Central memory CD8-positive, alpha-beta T cell (primary cell): ENCODE measurements at regions not wholly inside any gene's neighbourhood (a gene's known extent, or its start where the extent isn't known, plus 50 kb on each side); places are given as distances from the start of the nearest gene placed in this dataset.

Experiments
- ATAC-seq: fragments of 150-1000 bp; cut with Tn5 transposase; replicated peaks from 2 replicates; pipeline ENCODE4 v1.10.0; 2022; ENCODE audit warnings: mild to moderate bottlenecking, moderate FRiP score, moderate number of reproducible peaks; ENCODE audit not compliant: poor library complexity, severe bottlenecking; ENCODE audit errors: extremely low read depth
- DNase-seq, 2 donors: peaks; one replicate each; pipeline ENCODE4 v3.0.0; 2021; ENCODE audit warnings: low spot score in 2 of 2
- H3K27ac Mint-ChIP-seq: one replicate; pipeline ENCODE4 v1.8.0; 2022; ENCODE audit warnings: low read depth, mild to moderate bottlenecking, moderate library complexity, mixed read lengths
- H3K27me3 Mint-ChIP-seq: one replicate; pipeline ENCODE4 v1.8.0; 2022; ENCODE audit warnings: mixed read lengths
- H3K36me3 Mint-ChIP-seq: one replicate; pipeline ENCODE4 v1.8.0; 2022; ENCODE audit warnings: mild to moderate bottlenecking, moderate library complexity, mixed read lengths; ENCODE audit not compliant: insufficient read depth
- H3K4me1 Mint-ChIP-seq: one replicate; pipeline ENCODE4 v1.8.0; 2022; ENCODE audit warnings: mixed read lengths
- H3K4me3 Mint-ChIP-seq: one replicate; pipeline ENCODE4 v1.8.0; 2022; ENCODE audit warnings: mild to moderate bottlenecking, moderate library complexity, mixed read lengths
- H3K9me3 Mint-ChIP-seq: one replicate; pipeline ENCODE4 v1.8.0; 2022; ENCODE audit warnings: mixed read lengths

- no peaks in the 10 kb centered on the region for H3K27me3 Mint-ChIP-seq
- H3K4me3 Mint-ChIP-seq, result no peak overlapping the region
- no peak overlapping the region for H3K27ac Mint-ChIP-seq
- no peaks in the 10 kb centered on the region for H3K4me1 Mint-ChIP-seq
- peaks cover 5% of the 10 kb centered on the region for H3K9me3 Mint-ChIP-seq
- no peaks in the 10 kb centered on the region for H3K36me3 Mint-ChIP-seq
- ATAC-seq, result no peak
- DNase-seq, result no peak
Measured at GRCh38 chr4:16450724-16451123, 224.5 kb upstream of the TAPT1 start.

DNA sequence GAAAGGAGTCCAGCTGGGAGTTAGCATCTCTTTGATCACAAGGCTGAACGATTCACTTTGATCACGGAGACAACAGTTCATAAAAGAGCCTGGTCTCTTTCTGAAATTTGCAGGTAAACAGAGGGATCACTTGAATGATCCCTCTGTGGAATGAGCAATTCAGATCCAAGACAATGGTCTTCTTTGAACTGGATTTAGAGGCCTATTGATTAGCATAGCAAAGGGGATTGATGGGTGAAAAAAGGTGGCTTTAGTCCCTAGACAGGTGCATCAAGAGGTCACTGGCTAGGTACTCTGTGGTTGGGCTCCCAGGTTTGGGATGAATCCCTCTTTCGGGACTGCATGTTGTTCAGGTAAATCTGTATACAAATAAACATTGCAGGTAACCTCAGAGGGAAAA is 223.8 kb upstream of the TAPT1 start:
- no peaks in the 10 kb centered on the region for H3K4me1 Mint-ChIP-seq
- no peak for DNase-seq
- no peaks in the 10 kb centered on the region for H3K36me3 Mint-ChIP-seq
- ATAC-seq, result no peak
- peaks cover 5% of the 10 kb centered on the region for H3K9me3 Mint-ChIP-seq
- H3K27me3 Mint-ChIP-seq, result no peaks in the 10 kb centered on the region
- H3K4me3 Mint-ChIP-seq, result no peak overlapping the region
- H3K27ac Mint-ChIP-seq, result no peak overlapping the region

DNA sequence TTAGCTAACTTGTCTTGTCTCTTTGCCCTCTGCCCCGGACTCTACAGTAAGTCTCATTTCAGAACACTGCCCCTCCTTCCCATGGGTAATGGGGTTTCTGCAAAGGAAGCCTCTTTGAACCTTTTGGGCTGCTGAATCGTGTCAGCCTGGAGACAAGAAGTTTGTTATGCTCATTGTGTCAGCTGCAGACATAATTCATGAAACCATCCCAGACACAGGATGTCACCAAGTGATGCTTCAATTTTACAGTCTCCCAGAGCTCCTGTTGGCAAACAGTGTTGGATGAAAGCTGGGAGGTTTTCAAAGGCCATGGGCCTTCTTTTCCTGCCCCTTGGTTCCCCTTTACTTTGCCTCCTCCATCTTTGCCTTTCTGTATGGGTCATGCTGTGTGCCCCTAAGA is 223.1 kb upstream of the TAPT1 start:
- Mint-ChIP-seq H3K27ac (no peak overlapping the region), H3K36me3 (no peaks in the 10 kb centered on the region), H3K27me3 (no peaks in the 10 kb centered on the region), H3K4me1 (no peaks in the 10 kb centered on the region), H3K4me3 (no peak overlapping the region), H3K9me3 (peaks cover 5% of the 10 kb centered on the region)
- ATAC-seq (no peak), DNase-seq (no peak)

DNA sequence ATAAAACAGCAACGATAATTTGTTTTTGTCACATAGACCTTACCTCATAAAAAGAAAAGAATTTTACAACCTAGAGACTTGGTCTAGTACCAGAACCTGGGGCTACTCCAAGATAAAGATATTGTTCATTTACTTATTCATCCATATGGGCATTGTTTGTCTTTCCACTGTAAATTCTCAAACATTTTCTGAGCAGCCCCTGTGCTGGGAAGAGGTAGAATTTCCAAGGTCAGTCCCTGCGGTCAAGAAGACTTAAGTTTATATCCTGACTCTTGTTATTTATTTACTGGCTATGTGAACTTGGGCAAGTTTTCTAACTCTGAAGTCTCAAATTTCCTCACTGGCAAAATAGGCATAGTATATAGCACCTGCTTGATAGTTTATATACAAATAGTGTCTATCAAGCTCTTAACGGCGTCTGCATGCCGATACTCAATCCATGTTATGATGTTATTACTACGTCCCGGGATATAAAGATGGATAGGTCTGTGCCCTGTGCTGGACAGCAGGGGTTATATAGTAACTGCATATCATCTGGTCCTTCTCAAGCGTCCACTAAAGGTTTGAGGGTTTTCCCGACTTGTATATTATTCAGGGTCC is 222.1 kb upstream of the TAPT1 start:
- DNase-seq (no peak), ATAC-seq (no peak)
- Mint-ChIP-seq H3K4me1 (no peaks in the 10 kb centered on the region), H3K27me3 (no peaks in the 10 kb centered on the region), H3K36me3 (no peaks in the 10 kb centered on the region), H3K4me3 (no peak overlapping the region), H3K27ac (no peak overlapping the region), H3K9me3 (peaks cover 5% of the 10 kb centered on the region)

DNA sequence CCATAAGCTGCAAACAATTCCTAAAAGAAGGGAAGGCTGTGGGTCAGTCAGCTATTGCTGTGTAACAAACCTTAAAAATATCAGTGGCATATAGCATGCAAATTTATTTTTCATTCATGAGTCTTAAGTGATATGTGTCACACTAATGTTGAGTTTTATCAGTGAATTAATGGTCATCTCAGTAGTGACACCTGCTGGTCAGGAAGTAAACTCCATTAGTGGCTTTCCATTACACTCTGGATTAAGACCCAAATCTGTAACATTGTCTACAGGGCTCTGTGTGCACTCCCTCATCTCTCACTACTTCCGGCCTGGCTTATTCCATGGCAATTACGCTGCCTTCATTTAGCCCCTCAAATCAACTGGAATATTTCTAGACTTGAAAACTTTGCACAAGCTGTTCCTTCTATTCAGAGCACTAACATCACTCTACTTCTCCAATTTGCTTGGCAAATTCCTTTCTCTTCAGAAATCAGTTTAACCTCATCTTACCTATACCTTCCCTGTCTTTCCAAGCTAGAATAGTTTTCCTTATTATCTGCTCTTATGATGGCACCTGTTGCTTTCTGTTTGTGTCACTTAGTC is 217.3 kb upstream of the TAPT1 start:
- Mint-ChIP-seq H3K4me1 (no peaks in the 10 kb centered on the region), H3K36me3 (no peaks in the 10 kb centered on the region), H3K9me3 (peaks cover under 1% of the 10 kb centered on the region), H3K27me3 (no peaks in the 10 kb centered on the region), H3K27ac (no peak overlapping the region), H3K4me3 (no peak overlapping the region)
- ATAC-seq (no peak), DNase-seq (no peak)

DNA sequence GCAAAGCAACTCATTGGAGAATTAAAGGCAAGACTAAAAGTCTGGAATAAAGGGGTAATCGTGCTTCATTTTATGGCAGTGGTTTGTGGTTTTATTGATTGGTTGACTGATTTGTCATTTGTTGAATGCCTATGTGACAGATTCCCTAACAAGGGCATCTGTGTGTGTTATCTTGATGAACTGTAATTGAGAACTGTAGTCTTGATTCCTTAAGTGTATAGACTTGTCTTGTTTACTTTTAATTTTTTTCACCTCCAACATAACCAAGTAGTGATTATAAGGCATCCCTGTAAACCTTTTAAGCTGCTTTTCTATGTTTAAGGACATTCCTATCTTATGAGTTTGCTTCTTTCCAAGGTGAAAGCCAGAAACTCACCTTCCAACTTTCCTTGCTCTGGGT is 216.0 kb upstream of the TAPT1 start:
- ATAC-seq, result no peak
- Mint-ChIP-seq H3K27me3 (no peaks in the 10 kb centered on the region), H3K27ac (no peak overlapping the region), H3K36me3 (no peaks in the 10 kb centered on the region), H3K4me1 (no peaks in the 10 kb centered on the region), H3K4me3 (no peak overlapping the region), H3K9me3 (peaks cover 9% of the 10 kb centered on the region)
- no peak for DNase-seq

DNA sequence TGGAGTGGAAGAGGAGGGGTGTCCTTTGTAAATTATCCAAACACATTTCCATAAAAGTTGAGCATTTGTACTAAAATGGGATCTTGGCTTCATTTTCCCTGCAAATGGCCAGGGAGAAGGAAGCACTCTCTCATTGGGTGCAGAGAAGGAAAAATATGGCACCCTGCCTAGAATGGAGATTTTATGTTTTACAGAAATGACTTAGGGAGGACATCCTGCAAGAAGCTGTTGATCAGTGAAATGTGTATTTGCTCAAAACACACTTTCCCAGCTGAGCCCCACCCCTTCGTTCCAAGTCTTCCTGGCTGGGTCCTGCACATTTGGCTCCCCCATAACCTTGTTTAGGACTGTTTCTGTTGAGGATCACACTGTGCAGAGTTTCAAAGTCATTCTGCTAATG is 213.5 kb upstream of the TAPT1 start:
- no peak for ATAC-seq
- peaks cover 9% of the 10 kb centered on the region for H3K9me3 Mint-ChIP-seq
- H3K36me3 Mint-ChIP-seq, result no peaks in the 10 kb centered on the region
- H3K27ac Mint-ChIP-seq, result no peak overlapping the region
- H3K4me3 Mint-ChIP-seq, result no peak overlapping the region
- no peaks in the 10 kb centered on the region for H3K27me3 Mint-ChIP-seq
- no peak for DNase-seq
- H3K4me1 Mint-ChIP-seq, result no peaks in the 10 kb centered on the region

- Mint-ChIP-seq H3K4me1 (no peaks in the 10 kb centered on the region), H3K9me3 (peaks cover 9% of the 10 kb centered on the region), H3K36me3 (no peaks in the 10 kb centered on the region)
Measured at GRCh38 chr4:16438986-16439385, 212.7 kb upstream of the TAPT1 start.

DNA sequence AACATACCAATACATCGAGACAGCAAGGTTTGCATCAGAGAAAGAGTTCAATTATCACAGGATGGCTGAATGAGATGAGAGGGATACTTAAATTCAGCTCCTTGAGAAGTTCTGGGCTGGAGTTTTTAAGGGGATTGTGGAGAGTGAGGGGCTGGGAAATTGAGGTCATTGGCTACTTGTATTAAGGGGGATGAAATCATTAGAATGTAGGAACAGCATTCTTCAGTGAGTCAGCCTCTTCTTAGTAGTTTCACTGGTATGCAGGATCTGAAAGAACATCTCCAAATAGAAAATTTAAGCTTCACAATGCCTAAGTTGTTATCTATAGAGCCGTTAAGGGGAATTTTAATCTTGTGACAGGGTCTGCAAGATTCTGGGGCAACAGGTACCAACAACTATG is 211.6 kb upstream of the TAPT1 start:
- Mint-ChIP-seq H3K9me3 (peaks cover 9% of the 10 kb centered on the region), H3K4me1 (no peaks in the 10 kb centered on the region), H3K4me3 (no peak overlapping the region), H3K27me3 (no peaks in the 10 kb centered on the region), H3K27ac (no peak overlapping the region), H3K36me3 (no peaks in the 10 kb centered on the region)
- ATAC-seq (no peak), DNase-seq (no peak)

More at GRCh38 chr4:16438986-16439385, 212.7 kb upstream of the TAPT1 start:
- ATAC-seq, result no peak
- no peak overlapping the region for H3K27ac Mint-ChIP-seq
- no peak overlapping the region for H3K4me3 Mint-ChIP-seq
- no peaks in the 10 kb centered on the region for H3K27me3 Mint-ChIP-seq
- DNase-seq, result no peak

DNA sequence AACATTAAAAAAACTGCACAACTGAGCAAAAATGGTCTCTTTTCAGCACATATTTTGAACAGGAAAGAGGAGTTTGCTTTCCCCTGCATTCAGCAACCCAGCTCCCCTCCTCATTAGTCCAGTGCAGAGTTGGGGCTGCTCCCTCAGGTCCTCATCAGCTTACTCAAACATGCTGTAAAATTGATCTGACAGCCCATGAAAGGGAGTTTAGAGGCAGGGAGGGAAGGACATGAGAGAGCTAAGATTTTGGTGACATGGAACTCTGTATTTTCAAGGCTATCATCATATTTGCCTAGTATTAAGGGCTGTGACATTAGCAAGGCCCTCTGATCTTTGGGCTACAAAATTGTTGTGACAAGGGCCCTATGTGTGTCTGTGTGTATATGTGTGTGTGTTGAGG is 205.6 kb upstream of the TAPT1 start:
- no peak overlapping the region for H3K27ac Mint-ChIP-seq
- no peak overlapping the region for H3K4me3 Mint-ChIP-seq
- H3K36me3 Mint-ChIP-seq, result no peaks in the 10 kb centered on the region
- peaks cover 6% of the 10 kb centered on the region for H3K27me3 Mint-ChIP-seq
- H3K4me1 Mint-ChIP-seq, result no peaks in the 10 kb centered on the region
- DNase-seq (no peak), ATAC-seq (no peak)
- H3K9me3 Mint-ChIP-seq, result no peaks in the 10 kb centered on the region

GRCh38 chr4:16418814-16419213 is 192.5 kb upstream of the TAPT1 start:
- no peak for DNase-seq

DNA sequence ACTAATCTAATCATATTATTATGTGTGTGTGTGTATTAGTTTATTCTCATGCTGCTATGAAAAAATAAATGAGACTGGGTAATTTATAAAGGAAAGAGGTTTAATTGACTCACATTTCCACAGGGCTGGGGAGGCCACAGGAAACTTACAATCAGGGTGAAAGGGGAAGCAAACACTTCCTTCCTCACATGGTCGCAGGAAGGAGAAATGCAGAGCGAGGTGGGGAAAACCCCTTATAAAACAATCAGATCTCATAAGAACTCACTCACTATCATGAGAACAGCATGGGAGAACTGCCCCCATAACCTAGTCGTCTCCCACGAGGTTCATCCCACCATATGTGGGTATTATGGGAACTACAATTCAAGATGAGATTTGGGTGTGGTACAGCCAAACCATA is 190.9 kb upstream of the TAPT1 start:
- H3K27me3 Mint-ChIP-seq, result peaks cover 15% of the 10 kb centered on the region
- no peaks in the 10 kb centered on the region for H3K4me1 Mint-ChIP-seq
- H3K4me3 Mint-ChIP-seq, result no peak overlapping the region
- no peak overlapping the region for H3K27ac Mint-ChIP-seq
- no peaks in the 10 kb centered on the region for H3K36me3 Mint-ChIP-seq
- H3K9me3 Mint-ChIP-seq, result peaks cover 10% of the 10 kb centered on the region
- ATAC-seq (no peak), DNase-seq (no peak)

More at GRCh38 chr4:16418814-16419213, 192.5 kb upstream of the TAPT1 start:
- Mint-ChIP-seq H3K4me1 (no peaks in the 10 kb centered on the region), H3K27me3 (peaks cover 4% of the 10 kb centered on the region), H3K4me3 (no peak overlapping the region), H3K27ac (no peak overlapping the region), H3K36me3 (no peaks in the 10 kb centered on the region), H3K9me3 (peaks cover 10% of the 10 kb centered on the region)
- no peak for ATAC-seq

DNA sequence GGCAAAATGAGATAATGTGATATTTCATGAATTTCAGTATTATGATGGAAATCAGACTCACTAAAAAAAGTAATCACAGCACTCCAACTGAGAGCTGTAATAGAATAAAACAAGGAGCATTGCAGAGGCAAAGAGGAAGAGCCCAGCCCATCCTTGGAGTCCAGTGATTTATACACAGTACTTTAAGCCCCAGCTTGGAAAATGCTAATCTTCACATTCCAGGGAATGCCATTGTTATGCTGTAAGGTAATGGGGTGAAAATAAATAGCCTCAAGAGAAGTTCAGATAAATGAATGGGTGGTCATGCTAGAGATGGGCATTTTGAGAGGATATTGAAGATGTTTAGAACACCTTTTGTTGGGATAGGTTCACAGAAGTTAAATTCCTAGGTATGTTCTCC is 190.3 kb upstream of the TAPT1 start:
- ATAC-seq, result no peak
- no peak for DNase-seq
- Mint-ChIP-seq H3K27me3 (peaks cover 15% of the 10 kb centered on the region), H3K36me3 (no peaks in the 10 kb centered on the region), H3K4me1 (no peaks in the 10 kb centered on the region), H3K27ac (no peak overlapping the region), H3K9me3 (peaks cover 10% of the 10 kb centered on the region), H3K4me3 (no peak overlapping the region)
